ENCODE measurements at regions not wholly inside any gene's neighbourhood (a gene's known extent, or its start where the extent isn't known, plus 50 kb on each side); places are given as distances from the start of the nearest gene placed in this dataset.
"Not testable (repeated sequence)": the region's sequence is repeated elsewhere in the genome, so short reads cannot be mapped to it uniquely, and the experiment has no call there.

GRCh38 chrX:437661-438390 is 51.1 kb upstream of the PPP2R3B start:
- Histone ChIP-seq H3K4me3 (ENCODE audit: low read length) (no peak overlapping the region), H3K27ac (ENCODE audit: low read length) (no peak overlapping the region), H3K4me1 (ENCODE audit: control insufficient read depth, insufficient read depth, low read length) (no peaks in the 10 kb centered on the region), H3K36me3 (ENCODE audit: control insufficient read depth, insufficient read depth, low read length) (no peaks in the 10 kb centered on the region), H3K27me3 (ENCODE audit: control insufficient read depth, insufficient read depth, low read length) (0 out of 2 replicates have a peak, but pooled peaks cover 1% of the 10 kb centered on the region), H3K9me3 (ENCODE audit: control insufficient read depth, insufficient read depth, low read length) (no peaks in the 10 kb centered on the region)
- DNase-seq (ENCODE audit: low read depth, low spot score), result no peak
- no CpG with 5 or more reads among the region's 41 CpGs for WGBS (ENCODE audit: insufficient coverage, insufficient read length)

- WGBS (ENCODE audit: insufficient coverage, insufficient read length), result no CpG with 5 or more reads among the region's 7 CpGs
- no peaks in the 10 kb centered on the region for H3K36me3 ChIP-seq (ENCODE audit: control insufficient read depth, insufficient read depth, low read length)
- H3K27me3 ChIP-seq (ENCODE audit: control insufficient read depth, insufficient read depth, low read length), result no peaks in the 10 kb centered on the region
- no peak overlapping the region for H3K4me3 ChIP-seq (ENCODE audit: low read length)
- H3K4me1 ChIP-seq (ENCODE audit: control insufficient read depth, insufficient read depth, low read length), result no peaks in the 10 kb centered on the region
- H3K9me3 ChIP-seq (ENCODE audit: control insufficient read depth, insufficient read depth, low read length), result no peaks in the 10 kb centered on the region
- DNase-seq (ENCODE audit: low read depth, low spot score), result no peak
- H3K27ac ChIP-seq (ENCODE audit: low read length), result no peak overlapping the region
Measured at GRCh38 chrX:439241-439640, 52.5 kb upstream of the PPP2R3B start.

GRCh38 chrX:439719-440118 is 53.0 kb upstream of the PPP2R3B start:
- Histone ChIP-seq H3K27ac (ENCODE audit: low read length) (no peak overlapping the region), H3K27me3 (ENCODE audit: control insufficient read depth, insufficient read depth, low read length) (no peaks in the 10 kb centered on the region), H3K4me3 (ENCODE audit: low read length) (no peak overlapping the region), H3K36me3 (ENCODE audit: control insufficient read depth, insufficient read depth, low read length) (no peaks in the 10 kb centered on the region), H3K4me1 (ENCODE audit: control insufficient read depth, insufficient read depth, low read length) (no peaks in the 10 kb centered on the region), H3K9me3 (ENCODE audit: control insufficient read depth, insufficient read depth, low read length) (no peaks in the 10 kb centered on the region)
- 100% methylated on average over 3 of the region's 9 CpGs for WGBS (ENCODE audit: insufficient coverage, insufficient read length)
- no peak for DNase-seq (ENCODE audit: low read depth, low spot score)

- no peaks in the 10 kb centered on the region for H3K4me1 ChIP-seq (ENCODE audit: control insufficient read depth, insufficient read depth, low read length)
- no CpG with 5 or more reads among the region's 14 CpGs for WGBS (ENCODE audit: insufficient coverage, insufficient read length)
- no peaks in the 10 kb centered on the region for H3K9me3 ChIP-seq (ENCODE audit: control insufficient read depth, insufficient read depth, low read length)
- H3K36me3 ChIP-seq (ENCODE audit: control insufficient read depth, insufficient read depth, low read length), result no peaks in the 10 kb centered on the region
- no peaks in the 10 kb centered on the region for H3K27me3 ChIP-seq (ENCODE audit: control insufficient read depth, insufficient read depth, low read length)
- no peak overlapping the region for H3K27ac ChIP-seq (ENCODE audit: low read length)
- no peak for DNase-seq (ENCODE audit: low read depth, low spot score)
- no peak overlapping the region for H3K4me3 ChIP-seq (ENCODE audit: low read length)
Measured at GRCh38 chrX:440636-441035, 53.9 kb upstream of the PPP2R3B start.

- Histone ChIP-seq H3K36me3 (ENCODE audit: control insufficient read depth, insufficient read depth, low read length) (no peaks in the 10 kb centered on the region), H3K4me1 (ENCODE audit: control insufficient read depth, insufficient read depth, low read length) (no peaks in the 10 kb centered on the region), H3K4me3 (ENCODE audit: low read length) (no peak overlapping the region), H3K27me3 (ENCODE audit: control insufficient read depth, insufficient read depth, low read length) (no peaks in the 10 kb centered on the region), H3K27ac (ENCODE audit: low read length) (no peak overlapping the region), H3K9me3 (ENCODE audit: control insufficient read depth, insufficient read depth, low read length) (no peaks in the 10 kb centered on the region)
- no peak for DNase-seq (ENCODE audit: low read depth, low spot score)
- WGBS (ENCODE audit: insufficient coverage, insufficient read length), result no CpG with 5 or more reads among the region's 11 CpGs
Measured at GRCh38 chrX:443536-444210, 57.0 kb upstream of the PPP2R3B start.

GRCh38 chrX:444305-444704 is 57.6 kb upstream of the PPP2R3B start:
- no CpG with 5 or more reads among the region's 5 CpGs for WGBS (ENCODE audit: insufficient coverage, insufficient read length)
- no peak overlapping the region for H3K4me3 ChIP-seq (ENCODE audit: low read length)
- H3K36me3 ChIP-seq (ENCODE audit: control insufficient read depth, insufficient read depth, low read length), result no peaks in the 10 kb centered on the region
- H3K27me3 ChIP-seq (ENCODE audit: control insufficient read depth, insufficient read depth, low read length), result no peaks in the 10 kb centered on the region
- no peak overlapping the region for H3K27ac ChIP-seq (ENCODE audit: low read length)
- H3K9me3 ChIP-seq (ENCODE audit: control insufficient read depth, insufficient read depth, low read length), result no peaks in the 10 kb centered on the region
- no peak for DNase-seq (ENCODE audit: low read depth, low spot score)
- H3K4me1 ChIP-seq (ENCODE audit: control insufficient read depth, insufficient read depth, low read length), result no peaks in the 10 kb centered on the region

GRCh38 chrX:445727-446126 is 59.0 kb upstream of the PPP2R3B start:
- DNase-seq (ENCODE audit: low read depth, low spot score), result no peak
- H3K4me1 ChIP-seq (ENCODE audit: control insufficient read depth, insufficient read depth, low read length), result no peaks in the 10 kb centered on the region
- H3K27ac ChIP-seq (ENCODE audit: low read length), result no peak overlapping the region
- WGBS (ENCODE audit: insufficient coverage, insufficient read length), result no CpG with 5 or more reads among the region's 8 CpGs
- no peaks in the 10 kb centered on the region for H3K27me3 ChIP-seq (ENCODE audit: control insufficient read depth, insufficient read depth, low read length)
- no peaks in the 10 kb centered on the region for H3K9me3 ChIP-seq (ENCODE audit: control insufficient read depth, insufficient read depth, low read length)
- no peaks in the 10 kb centered on the region for H3K36me3 ChIP-seq (ENCODE audit: control insufficient read depth, insufficient read depth, low read length)
- H3K4me3 ChIP-seq (ENCODE audit: low read length), result no peak overlapping the region

GRCh38 chrX:446245-446644 is 59.5 kb upstream of the PPP2R3B start:
- H3K4me3 ChIP-seq (ENCODE audit: low read length), result no peak overlapping the region
- no CpG with 5 or more reads among the region's 10 CpGs for WGBS (ENCODE audit: insufficient coverage, insufficient read length)
- H3K9me3 ChIP-seq (ENCODE audit: control insufficient read depth, insufficient read depth, low read length), result no peaks in the 10 kb centered on the region
- H3K4me1 ChIP-seq (ENCODE audit: control insufficient read depth, insufficient read depth, low read length), result no peaks in the 10 kb centered on the region
- no peaks in the 10 kb centered on the region for H3K27me3 ChIP-seq (ENCODE audit: control insufficient read depth, insufficient read depth, low read length)
- H3K27ac ChIP-seq (ENCODE audit: low read length), result no peak overlapping the region
- H3K36me3 ChIP-seq (ENCODE audit: control insufficient read depth, insufficient read depth, low read length), result no peaks in the 10 kb centered on the region
- peak; percentile 61 for DNase-seq (ENCODE audit: low read depth, low spot score)

- no peak for DNase-seq (ENCODE audit: low read depth, low spot score)
- H3K4me1 ChIP-seq (ENCODE audit: control insufficient read depth, insufficient read depth, low read length), result no peaks in the 10 kb centered on the region
- H3K36me3 ChIP-seq (ENCODE audit: control insufficient read depth, insufficient read depth, low read length), result no peaks in the 10 kb centered on the region
- WGBS (ENCODE audit: insufficient coverage, insufficient read length), result no CpG with 5 or more reads among the region's 5 CpGs
- H3K27ac ChIP-seq (ENCODE audit: low read length), result no peak overlapping the region
- no peaks in the 10 kb centered on the region for H3K9me3 ChIP-seq (ENCODE audit: control insufficient read depth, insufficient read depth, low read length)
- H3K4me3 ChIP-seq (ENCODE audit: low read length), result no peak overlapping the region
- H3K27me3 ChIP-seq (ENCODE audit: control insufficient read depth, insufficient read depth, low read length), result no peaks in the 10 kb centered on the region
Measured at GRCh38 chrX:447052-447451, 60.3 kb upstream of the PPP2R3B start.

- H3K4me1 ChIP-seq (ENCODE audit: control insufficient read depth, insufficient read depth, low read length); H3K27me3 ChIP-seq (ENCODE audit: control insufficient read depth, insufficient read depth, low read length); H3K36me3 ChIP-seq (ENCODE audit: control insufficient read depth, insufficient read depth, low read length); H3K9me3 ChIP-seq (ENCODE audit: control insufficient read depth, insufficient read depth, low read length); DNase-seq (ENCODE audit: low read depth, low spot score); H3K4me3 ChIP-seq (ENCODE audit: low read length); H3K27ac ChIP-seq (ENCODE audit: low read length): not testable (repeated sequence)
- WGBS (ENCODE audit: insufficient coverage, insufficient read length), result no CpG with 5 or more reads among the region's 12 CpGs
Measured at GRCh38 chrX:451750-452149, 65.0 kb upstream of the PPP2R3B start.

- Histone ChIP-seq H3K36me3 (ENCODE audit: control insufficient read depth, insufficient read depth, low read length) (no peaks in the 10 kb centered on the region), H3K4me3 (ENCODE audit: low read length) (no peak overlapping the region), H3K27me3 (ENCODE audit: control insufficient read depth, insufficient read depth, low read length) (no peaks in the 10 kb centered on the region), H3K27ac (ENCODE audit: low read length) (no peak overlapping the region), H3K9me3 (ENCODE audit: control insufficient read depth, insufficient read depth, low read length) (no peaks in the 10 kb centered on the region), H3K4me1 (ENCODE audit: control insufficient read depth, insufficient read depth, low read length) (no peaks in the 10 kb centered on the region)
- DNase-seq (ENCODE audit: low read depth, low spot score), result no peak
Measured at GRCh38 chrX:452598-452997, 65.9 kb upstream of the PPP2R3B start.

All from iPS DF 6.9 (cell line).